CD4-positive, alpha-beta T cell treated with Interleukin-17A for 4 hours (primary cell): ENCODE measurements at regions not wholly inside any gene's neighbourhood (a gene's known extent, or its start where the extent isn't known, plus 50 kb on each side); places are given as distances from the start of the nearest gene placed in this dataset.
"Not testable (repeated sequence)": the region's sequence is repeated elsewhere in the genome, so short reads cannot be mapped to it uniquely, and the experiment has no call there.

Source experiments
- DNase-seq: peaks from one replicate; pipeline ENCODE4 v3.0.0-alpha.2; 2020; ENCODE audit warnings: mixed read lengths

DNA sequence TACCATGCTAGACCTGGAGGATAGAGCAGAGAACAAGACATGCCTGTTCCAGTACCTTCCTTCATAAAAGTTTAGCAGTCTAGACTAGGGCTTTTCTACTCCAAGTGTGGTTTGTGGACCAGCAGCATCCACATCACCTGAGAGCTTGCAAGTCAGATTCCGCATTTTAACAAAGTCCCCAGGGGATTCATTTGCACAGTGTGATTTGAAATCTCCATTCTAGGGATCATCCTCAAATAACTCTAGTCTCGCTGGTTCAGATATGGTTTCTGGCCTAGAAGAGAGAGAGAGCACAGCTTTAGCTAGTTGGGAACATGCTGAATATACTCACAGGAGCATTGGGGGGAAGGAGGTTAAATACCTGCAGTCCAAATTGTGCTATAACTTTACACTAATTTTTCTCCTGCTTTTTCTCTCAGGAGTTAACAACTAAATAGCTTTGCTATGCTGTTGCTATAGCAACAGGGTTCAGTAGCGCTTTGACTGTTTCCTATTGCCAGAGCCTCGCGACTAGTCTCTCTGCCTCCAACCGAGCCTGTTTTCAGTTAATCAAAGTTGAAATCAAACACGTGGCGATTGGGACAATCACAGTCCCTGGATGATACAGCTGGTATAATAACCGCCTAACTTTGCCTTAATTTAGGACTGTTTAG lies 64.0 kb upstream of the RASGRF1 start:
- DNase-seq: no peak

DNA sequence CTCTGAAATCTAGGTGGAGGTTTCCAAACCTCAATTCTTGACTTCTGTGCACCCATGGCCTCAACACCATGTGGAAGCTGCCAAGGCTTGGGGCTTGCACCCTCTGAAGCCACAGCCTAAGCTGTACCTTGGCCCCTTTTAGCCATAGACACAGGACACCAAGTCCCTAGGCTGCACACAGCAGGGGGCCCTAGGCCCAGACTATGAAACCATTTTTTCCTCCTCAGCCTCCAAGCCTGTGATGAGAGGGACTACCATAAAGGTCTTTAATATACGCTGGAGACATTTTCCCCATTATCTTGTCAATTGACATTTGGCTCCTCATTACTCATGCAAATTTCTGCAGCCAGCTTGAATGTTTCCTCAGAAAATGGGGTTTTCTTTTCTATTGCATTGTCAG lies 53.7 kb upstream of the RASGRF1 start:
- DNase-seq: not testable (repeated sequence)

DNA sequence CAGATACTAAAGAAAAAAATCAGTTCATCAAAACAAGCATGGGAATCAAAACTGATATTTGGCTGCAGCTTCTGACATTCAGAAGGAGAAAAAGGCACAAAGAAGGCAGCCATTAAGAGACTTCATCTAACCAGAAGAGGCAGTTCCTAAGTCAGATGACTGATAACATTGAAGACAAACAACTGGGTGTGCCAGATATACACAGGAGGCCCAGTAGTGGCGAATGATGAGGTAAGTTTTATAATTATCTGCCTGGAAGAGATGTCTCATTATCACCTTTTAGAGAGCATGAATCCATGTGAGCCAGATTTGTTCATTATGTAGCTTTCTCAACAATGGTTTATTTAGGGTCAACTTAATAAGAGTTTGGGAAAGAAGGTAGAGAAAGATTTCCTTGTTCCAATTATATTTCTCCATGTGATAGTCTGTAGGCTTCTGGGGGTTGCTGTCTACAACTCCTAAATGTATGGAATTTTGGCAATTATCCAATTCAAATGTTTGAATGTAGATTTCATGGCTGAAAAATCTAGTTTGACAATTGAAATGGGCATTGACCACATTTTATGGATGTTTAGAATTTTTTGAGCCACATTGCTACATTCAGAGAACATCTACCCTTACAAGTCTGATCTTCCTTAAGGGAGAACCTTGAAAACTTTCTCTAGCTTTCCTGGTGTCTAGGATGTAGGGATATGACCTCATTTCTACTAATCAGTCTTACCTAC lies 50.4 kb upstream of the RASGRF1 start:
- DNase-seq: no peak
